NOMO-1 treated with dmso at 0.1 percent for 144 hours (cell line): ENCODE measurements at regions not wholly inside any gene's neighbourhood (a gene's known extent, or its start where the extent isn't known, plus 50 kb on each side); places are given as distances from the start of the nearest gene placed in this dataset.
"Not testable (repeated sequence)": the region's sequence is repeated elsewhere in the genome, so short reads cannot be mapped to it uniquely, and the experiment has no call there.

ENCODE experiments used
- DNase-seq: peaks from one replicate; lab custom pipeline; 2025; ENCODE audit not compliant: unreplicated experiment; lab: John Stamatoyannopoulos, UW

DNA sequence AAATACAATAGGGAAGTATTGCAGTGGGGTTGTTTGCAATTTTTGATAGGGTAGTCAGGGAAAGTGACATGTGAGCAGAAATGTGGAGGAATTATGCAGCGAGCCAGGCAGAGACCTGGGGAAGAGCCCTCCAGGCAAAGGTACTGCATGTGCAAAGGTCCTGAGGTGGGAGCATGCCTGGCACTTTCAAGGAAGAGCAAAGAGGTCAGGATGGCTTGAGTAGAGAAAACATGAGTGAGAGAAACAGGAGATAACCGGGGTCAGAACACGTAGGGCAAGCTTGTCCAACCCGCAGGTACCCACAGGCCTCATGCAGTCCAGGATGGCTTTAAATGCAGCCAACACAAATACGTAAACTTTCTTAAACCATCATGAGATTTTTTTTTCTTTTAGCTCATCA, 71.0 kb downstream of the COQ2 start:
- DNase-seq, result no peak

DNA sequence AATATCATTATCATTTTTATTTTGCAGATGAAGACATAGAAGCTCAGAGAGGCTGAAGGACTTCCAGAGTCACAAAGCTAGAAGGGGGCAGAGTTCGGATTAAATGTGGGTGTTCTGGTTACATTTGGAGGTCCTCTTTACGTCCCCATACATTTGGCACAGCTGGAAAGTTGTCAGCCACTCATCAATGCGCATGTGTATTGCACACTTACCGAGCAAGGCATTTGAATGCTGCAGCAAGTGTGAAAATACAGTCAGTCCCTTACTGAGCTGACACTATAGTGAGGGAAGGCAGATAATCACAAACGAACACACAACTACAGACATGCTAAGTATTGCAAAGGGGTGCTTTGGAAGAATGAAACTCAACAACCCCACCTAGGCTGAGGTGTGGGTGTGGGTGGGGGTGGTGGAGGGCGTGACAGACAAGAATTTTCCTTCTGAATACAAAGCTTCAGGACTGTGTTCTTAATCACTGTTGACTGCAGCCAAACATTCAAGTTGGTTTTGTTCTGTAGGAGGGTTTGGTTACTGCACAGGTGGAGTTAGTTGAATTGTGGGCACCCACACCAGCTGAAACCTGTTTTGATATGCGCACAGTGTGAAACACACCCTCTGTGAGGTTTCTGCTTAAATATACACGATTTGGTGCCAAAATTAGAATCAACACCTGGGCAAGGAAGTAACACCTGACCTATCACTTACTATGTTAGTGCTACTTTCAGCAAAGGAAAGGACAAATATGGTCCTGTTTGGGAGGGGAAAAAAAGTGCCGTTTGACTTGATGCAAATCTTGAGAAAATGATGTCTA, 72.4 kb downstream of the COQ2 start:
- DNase-seq, result no peak

DNA sequence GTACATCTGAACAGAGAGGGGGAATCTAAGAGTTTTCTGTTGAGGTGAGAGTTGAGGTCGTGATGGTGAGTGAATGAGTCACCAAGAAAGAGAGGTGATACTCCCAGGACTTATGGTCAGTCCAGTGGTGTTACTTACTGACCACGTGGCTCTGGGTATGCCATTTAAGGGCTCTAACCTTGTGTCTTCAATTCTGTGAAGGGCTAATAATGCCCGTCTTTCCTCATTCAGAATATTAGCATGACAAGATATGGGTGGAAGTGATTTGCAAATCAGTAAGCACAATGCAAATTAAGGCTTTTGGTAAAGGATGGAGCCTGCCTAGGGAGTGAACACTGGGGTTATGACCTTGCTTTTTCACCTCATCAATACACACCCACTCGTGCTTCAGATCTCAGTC, 75.2 kb downstream of the COQ2 start:
- DNase-seq, result no peak

DNA sequence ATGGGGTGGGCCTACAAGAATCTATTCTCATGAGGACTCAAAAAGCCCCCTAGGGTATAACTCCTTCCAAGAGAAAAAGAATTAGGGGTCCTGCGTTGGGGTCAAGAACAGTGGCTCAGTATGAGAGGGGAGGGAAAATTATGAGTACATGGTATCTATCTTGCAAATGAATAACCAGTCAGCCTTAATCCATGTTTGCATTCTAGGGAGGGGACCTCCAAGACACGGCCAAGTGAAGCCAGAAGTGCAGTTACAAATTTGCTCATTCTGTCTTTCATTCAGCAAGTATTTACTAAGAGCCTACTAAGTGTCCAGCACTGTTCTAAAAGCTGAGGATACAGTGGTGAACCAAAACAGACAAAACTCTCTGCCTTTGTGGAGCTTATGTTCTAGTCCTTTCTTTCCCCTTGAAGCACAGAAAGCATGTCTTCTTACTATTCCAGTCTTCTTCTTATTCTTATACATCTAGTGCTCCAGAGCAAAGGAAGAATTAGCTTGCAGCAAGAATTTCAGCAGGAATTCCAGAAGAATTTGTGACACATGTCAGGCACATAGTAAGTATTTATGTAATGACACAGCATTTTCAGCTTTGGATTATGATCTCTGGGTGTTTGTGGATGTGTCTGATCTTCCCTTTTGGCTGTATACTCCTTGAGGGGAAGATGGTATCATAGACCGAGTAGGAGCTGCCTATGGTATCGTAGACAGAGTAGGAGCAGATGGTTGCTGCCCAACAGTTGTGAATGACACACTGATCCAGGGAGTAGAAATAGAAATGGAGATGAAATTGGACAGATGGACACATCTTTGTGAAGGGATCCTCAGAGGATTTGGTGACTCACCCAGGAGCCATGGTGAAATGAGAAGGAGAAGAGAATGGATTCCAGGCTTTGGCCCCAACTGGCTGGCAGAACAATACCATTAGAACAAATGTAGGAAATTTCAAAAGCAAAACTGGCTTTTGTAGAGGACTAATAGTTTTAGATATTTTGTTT, 75.9 kb downstream of the COQ2 start:
- no peak for DNase-seq

DNA sequence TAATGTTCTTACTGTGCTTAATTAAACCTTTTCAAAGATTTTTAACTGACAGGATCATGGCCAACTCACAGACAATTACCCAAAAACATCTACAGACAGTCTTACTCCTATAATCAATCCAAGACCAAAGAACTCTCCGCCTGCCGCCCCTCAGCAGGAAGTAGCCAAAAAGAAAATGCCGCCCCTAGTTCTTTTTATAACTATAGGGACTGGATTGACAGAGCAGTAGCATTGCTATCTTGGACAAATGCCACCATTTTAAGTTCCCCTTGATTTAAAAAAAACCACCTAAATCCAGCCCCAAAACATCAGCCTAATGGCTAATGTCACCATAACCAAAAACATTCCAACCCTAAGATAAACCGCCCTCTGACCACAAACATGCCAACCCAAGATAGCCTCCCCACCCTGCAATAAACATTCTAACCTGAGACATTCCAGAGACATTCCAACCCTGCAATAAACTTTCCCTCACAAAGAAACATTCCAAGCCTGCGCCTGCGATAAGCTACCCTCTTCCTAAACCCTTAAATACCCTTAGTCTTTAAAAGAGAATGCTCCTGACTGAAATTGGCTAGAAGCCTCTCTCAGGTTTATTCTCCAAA, 77.0 kb downstream of the COQ2 start:
- no peak for DNase-seq

DNA sequence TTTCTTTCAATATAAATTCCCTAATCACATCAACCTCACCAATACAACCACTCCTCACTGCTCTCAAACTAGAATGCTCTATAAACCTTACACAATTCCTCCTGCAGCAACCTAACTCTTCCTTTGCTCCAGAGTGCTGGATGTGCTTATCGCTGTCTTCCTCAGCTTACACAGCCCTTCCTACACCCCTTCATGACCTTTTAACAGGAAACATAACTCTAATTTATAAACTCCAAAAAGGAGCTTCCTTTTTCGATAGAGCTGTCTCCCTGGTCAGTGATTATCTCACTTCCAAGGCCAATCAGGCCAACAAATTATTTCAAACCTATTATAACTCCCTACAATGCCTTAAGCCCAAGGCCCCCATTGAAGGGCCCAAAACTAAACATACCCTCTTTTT, 78.8 kb downstream of the COQ2 start:
- DNase-seq, result no peak

DNA sequence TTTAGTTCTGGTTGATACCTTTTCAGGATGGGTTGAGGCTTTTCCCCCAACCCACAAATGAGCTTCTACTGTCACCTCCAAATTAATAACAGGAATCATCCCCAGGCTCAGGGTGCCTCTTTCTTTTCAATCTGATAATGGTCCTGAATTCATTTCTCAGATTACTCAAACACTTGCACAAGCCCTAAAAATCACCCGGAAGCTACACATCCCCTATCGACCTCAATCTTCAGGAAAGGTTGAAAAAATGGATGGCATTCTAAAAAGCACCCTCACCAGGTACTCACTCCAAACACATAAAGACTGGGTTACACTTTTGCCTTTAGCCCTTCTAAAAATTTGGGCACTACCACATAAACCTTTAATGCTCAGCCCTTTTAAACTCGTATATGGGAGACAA, 79.9 kb downstream of the COQ2 start:
- no peak for DNase-seq

DNA sequence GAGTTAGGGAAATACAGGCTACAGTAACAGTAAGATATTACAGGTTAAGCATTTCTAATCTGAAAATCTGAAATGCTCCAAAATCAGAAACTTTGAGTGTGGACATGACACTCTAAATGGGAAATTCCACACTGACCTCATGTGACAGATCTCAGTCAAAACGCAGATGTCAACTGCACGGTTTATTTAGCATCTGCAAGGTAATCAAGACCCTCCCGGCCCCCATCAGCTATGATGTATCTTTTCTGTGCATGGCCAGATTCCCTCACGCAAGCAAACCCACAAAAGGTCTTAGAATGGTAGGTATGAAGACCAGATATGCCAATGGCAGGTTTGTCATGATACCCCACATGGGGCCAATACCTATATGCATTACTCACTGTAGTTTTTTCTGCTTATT, 82.8 kb downstream of the COQ2 start:
- DNase-seq, result no peak

DNA sequence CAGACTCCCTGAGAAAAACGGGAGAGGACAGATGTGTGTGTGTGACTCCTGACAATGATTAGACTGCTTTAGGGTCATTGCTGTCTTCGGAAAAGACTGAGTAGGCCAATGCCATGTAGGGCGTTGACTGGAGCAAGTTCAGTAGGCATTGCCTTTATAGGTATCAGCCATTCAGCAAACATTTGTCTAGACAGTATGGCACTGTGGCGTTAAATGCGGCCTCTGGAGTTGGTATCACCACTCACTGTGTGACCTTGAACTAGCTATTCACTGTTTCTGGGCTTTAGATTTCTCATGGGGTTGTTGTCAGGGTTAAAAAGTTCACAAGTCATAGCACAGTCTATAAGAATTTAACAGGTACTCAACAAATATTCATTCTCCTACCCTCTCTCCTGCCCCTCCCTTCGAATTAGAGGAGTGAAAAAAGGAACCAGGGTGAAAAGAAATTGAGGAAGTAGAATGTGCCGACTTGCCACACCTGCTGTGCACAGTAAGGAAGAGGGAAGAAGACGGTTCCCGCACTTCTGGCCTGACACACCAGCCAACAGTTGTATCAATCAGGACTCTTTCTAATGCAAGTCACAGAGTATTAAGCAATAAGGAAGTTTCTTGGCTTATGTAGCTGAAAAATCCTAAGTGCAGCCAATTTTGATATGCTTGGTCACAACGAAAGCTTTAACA, 83.2 kb upstream of the PLAC8 start:
- DNase-seq, result peak; percentile 95

DNA sequence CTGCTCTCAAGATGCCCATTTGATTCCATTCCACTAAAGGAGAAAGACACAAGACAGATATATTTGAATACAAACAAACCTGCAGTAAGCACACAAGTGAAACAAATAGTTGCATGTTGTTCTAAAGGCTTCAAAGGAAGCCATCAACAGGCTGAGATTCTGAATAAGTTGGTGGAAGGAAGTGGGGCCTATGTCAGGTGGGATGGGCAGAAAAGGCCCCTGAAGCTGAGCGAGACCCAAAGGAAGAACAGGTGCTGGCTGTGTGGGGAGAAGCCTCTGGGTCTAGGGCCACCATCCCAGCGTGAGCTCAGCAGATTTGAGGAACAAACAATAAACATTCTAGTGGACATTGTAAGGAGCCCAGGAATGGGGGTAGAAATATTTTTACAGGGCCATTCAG, 82.4 kb upstream of the PLAC8 start:
- DNase-seq, result no peak

DNA sequence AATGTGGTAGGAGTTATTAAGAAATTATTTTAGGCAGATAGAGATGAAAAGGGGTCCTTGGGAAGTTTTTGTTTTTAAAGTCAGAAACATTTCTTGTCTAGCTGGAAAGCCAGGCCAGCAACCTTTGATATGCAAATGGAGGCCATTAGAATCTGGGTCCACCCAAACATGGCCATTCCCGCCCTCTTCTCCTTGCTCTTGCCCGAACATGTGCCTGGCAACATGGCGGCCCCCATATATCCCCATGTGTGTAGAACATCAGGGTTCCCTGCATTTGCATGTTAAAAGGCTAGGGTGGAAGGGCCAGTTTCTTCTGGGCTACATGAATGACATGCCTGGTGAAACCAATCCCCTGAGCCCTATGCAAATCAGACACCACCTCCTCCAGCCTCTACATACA, 80.7 kb upstream of the PLAC8 start:
- no peak for DNase-seq

DNA sequence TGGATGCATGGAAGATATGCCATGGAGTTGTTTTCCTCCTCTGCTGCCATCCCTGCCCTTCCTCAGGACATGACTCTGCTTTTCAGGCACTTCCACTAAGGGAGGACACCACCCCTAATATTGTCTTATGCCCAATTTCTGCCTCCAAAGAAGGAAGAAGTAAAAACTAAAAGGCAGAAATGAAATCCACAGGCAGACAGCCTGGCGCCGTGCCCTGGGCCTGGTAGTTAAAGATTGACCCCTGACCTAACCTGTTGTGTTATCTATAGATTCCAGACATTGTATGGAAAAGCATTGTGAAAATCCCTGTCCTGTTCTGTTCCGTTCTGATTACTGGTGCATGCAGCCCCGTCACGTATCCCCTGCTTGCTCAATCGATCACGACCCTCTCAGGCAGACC, 80.1 kb upstream of the PLAC8 start:
- not testable (repeated sequence) for DNase-seq

DNA sequence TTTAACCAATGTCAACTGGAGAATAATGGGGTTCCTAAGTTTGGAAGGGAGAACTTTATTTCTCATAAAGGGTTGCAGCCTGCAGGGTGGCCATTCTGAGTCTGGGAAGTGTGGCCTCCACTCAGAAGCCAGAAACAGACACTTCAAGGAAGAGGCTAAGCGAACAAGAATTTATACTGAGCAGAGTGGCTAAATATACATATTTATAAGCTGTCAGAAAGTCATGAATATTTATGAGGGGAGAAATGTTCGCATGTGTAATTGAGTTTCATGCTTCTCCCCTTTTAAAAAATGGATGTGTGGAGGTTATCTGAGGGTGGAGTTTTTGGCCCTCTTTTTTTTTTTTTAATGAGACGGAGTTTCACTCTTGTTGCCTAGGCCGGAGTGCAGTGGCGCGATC, 78.1 kb upstream of the PLAC8 start:
- DNase-seq, result no peak

DNA sequence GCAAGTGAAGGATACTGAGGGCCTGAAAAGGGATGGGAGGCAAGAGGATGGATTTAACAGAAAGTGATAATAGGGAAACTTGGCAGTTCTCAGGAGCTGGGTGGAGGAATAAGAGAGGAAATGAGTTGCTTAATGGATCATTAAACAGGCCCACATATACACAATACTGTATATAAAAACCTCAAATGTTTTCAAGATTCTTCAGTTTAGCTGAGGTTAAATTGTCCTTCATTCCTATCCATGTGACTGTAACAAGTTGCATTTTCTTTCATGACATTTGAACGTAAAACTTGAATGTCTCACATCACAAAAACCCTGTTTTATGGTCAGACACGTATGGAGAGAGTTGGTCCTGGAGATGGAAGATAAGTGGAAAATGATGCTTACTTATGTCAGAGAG, 76.5 kb upstream of the PLAC8 start:
- no peak for DNase-seq

DNA sequence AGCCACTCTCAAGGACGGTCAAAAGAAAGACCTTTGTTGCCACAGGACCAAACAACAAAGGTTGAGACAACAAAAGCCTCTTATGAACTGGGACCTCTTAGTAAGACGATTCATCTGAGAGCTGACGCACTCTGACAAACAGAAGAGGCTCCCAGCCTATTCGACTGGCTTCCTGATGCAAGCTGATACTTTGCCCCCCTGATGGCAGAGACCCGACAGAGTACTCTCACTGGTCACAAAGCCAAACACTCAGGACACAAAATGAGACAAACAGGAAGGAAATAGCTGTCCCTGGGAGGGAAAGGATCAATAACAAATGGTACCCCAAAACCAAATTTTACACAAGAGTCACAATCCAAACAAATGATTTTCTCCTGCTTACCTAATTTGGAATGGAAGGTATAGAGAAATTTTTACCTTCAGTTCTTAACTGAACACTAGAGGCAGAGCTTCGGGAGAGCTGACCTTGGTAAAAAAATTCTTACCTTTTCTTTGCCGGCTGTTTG, 75.2 kb upstream of the PLAC8 start:
- DNase-seq, result no peak

DNA sequence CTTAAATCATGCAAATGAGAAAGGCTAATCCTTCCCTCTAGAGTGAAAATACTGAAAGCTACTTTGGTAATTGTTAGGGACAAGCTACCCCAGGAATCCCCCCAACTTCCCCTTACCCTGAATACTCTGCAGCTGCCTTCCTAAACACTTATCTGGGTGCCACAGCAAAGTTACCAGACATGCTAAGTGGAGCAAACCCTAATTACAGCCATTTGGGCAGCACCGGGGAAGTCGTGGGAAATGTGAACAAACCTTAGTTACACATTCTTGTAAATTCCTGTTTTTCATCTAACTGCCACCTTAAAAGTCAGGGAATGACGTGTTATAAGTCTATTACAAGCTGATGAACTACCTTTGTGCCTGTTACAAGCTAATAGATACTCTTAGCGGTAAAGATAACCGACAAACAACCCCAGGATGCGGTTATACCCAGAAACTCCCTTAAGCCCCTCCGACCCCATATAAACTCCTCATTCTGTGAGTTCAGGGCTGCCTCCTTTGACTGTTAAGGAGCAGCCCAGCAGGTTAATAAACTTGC, 66.0 kb upstream of the PLAC8 start:
- DNase-seq, result peak; percentile 8

DNA sequence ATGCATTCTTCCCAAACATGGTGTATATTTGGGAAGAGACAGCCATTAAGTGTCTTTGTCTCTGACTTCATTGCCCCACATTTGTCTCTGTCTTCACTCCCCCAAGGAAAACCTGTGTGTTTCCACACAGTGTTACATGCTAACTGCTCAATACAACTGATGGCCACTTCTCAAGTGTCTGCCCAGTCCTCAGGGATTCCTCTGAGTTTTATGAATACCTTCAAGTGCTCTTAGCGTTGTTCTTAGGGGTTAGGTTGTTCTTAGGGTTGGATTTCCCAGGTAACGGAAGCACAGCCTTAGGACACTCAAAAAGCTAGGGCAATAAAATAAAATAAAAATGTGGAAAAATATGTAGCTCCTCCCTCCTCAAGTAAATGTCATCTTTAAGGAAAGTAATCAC, 64.7 kb upstream of the PLAC8 start:
- no peak for DNase-seq

DNA sequence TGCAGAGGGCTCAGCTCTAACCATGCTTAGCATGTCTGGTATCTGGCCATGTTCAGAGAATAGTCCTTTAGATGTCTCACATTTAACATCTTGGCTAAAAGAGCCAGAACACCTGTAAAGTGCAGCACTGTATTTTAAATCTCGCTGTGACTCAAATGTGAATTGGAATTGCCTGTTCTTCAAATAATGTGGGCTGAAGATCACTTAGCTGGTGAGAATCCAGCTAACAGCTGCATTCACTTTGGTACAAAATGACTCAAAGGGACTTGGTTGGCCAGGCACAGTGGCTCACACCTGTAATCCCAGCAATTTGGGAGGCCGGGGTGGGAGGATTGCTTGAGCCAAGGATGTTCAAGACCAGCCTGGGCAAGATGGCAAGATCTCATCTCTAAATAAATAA, 63.5 kb upstream of the PLAC8 start:
- no peak for DNase-seq

DNA sequence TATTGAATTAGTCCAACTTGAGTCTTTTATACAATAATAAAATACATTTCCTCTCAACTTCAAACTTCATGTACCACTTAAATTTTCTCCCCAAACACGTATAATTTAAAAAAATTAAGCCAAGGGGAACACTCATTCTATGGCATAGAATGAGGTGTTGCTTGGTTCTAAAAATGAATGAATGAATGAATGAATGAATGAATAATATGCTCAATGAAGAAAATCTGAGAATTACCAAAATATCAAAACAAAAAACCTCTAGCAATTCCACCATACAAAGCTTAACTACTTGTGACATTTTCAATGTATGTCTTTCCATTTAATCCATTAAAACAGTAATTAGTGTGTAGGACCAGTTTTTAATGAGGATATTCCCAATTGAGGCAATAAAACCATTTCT, 62.7 kb upstream of the PLAC8 start:
- DNase-seq, result no peak

DNA sequence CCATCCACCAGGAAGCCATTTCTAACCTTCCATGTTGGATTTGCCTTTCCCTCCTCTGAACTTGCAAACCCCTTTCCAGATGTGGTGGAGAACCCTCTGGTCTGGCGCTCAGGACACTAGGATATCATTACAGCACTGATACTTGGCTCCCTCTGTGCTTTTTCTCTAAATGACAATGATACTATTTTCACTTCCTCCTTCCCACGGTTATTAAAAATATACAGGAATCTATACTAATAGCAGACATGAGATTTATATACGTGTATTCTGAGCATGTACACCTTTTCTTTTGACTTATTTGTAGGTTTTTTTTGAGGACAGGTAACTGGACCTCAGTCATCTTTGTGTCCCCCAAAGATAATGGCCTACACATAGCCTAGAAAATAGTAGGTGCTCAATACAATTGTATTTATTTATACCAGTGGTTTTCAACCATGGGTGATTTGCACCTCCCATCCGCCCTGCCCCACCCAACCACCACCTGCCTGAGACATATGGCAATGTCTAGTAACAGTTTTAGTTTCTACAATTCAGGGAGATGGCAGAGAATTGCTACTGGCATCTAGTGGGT, 60.4 kb upstream of the PLAC8 start:
- no peak for DNase-seq
